Femur (tissue), 1 donor: ENCODE measurements at regions not wholly inside any gene's neighbourhood (a gene's known extent, or its start where the extent isn't known, plus 50 kb on each side); places are given as distances from the start of the nearest gene placed in this dataset.
"Not testable (repeated sequence)": the region's sequence is repeated elsewhere in the genome, so short reads cannot be mapped to it uniquely, and the experiment has no call there.

Experiments
- DNase-seq: peaks from one replicate; pipeline ENCODE4 v3.0.0-alpha.2; 2017

- DNase-seq, result no peak
These were observed 264.7 kb upstream of the ZRANB2 start for GRCh38 chr1:71345491-71345890.

DNA sequence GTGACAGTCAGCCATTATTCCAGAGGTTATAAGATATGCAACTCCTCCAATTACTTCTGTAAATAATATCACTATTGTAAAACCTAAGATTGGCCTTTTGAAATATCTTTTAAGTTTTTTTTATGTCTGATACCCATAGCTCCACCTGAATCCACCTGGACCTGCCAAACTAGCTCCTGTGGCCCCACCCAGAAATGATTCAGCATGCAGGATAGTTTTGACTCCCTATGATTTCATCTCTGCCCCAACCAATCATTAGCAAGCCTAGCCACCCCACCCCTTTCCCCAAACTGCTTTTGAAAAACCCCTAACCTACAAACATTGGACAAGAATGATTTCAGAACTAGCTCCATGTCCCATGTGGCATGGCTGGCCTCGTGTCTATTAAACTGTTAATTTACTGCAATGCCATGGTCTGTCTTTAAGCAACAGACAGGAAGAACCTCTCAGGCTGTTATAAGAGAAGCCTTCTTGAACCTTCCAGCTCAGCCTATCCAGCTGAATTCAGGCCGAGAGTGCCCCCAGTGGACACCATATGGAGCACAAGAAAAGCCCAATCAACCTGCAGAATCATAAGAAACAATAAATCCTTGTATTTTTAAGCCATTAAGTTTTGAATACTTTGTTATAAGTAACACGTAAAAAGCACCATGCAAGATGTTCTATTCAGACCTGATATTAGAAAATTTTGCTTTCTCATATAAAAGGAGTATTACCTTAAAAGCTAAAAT, 263.0 kb upstream of the ZRANB2 start:
- no peak for DNase-seq

DNA sequence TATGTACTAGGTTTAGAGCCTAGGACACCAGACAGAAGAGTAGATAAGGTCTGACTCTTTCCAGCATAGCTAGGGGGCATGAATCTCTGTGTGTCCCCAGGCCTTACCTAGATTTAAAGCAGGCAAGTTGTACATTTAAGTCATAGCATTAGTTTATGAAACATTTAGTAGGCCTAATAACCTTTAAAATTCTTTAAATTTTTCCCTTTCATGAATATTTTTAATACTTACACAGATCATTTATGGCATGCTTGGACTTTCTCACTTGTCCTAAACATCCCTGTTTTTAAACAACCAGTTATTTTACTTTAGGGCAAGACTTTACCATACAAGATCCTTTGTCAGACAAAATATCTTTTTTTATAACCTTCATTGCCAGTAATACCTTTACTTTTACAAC, 258.4 kb upstream of the ZRANB2 start:
- no peak for DNase-seq

GRCh38 chr1:71330991-71331390, 250.2 kb upstream of the ZRANB2 start:
- no peak for DNase-seq

- no peak for DNase-seq
These were observed 243.9 kb upstream of the ZRANB2 start for GRCh38 chr1:71324671-71325267.

- DNase-seq, result no peak
These were observed 231.7 kb upstream of the ZRANB2 start for GRCh38 chr1:71312545-71312944.

DNA sequence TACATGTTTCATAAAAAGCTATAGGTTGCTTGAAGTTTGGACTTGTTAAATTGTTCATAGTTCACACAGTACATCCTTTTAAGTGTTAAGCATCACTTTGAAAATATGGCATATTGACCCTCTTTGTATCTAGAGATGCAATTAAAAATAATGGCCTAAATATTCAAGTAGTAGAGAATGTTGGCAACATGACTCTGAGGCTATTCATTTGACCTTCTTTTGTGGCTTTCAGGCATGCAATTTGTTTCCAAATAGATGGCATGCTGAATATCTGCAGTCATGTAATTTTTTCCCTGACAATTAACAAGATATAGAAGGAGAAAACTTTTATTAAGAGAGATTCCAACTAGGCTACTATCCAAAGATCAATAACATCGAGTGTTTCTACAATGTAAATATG, 230.5 kb upstream of the ZRANB2 start:
- DNase-seq, result no peak

- DNase-seq, result peak; percentile 41
These were observed 226.6 kb upstream of the ZRANB2 start for GRCh38 chr1:71307451-71307850.

DNA sequence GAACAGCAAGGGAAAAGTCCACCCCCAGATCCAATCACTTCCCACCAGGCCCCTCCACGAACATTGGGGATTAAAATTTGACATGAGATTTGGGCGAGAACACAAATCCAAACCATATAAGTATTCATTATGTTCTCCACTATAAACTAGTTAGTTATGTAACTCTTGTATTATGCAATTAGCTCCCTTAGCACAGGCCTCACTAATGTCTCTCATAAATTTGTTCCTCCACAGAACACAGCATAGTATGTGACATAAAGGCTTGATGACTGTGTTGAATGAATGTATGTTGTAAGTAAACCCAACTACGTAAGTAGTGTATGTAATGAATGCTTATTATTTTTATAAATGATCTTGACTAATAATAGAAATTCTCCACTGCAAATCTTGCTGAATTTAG, 223.3 kb upstream of the ZRANB2 start:
- no peak for DNase-seq

- DNase-seq, result no peak
These were observed 222.8 kb upstream of the ZRANB2 start for GRCh38 chr1:71303617-71304041.

GRCh38 chr1:71298633-71299032, 217.8 kb upstream of the ZRANB2 start:
- no peak for DNase-seq

GRCh38 chr1:71296551-71297134, 215.8 kb upstream of the ZRANB2 start:
- no peak for DNase-seq

- no peak for DNase-seq
These were observed 214.5 kb upstream of the ZRANB2 start for GRCh38 chr1:71295350-71295749.

GRCh38 chr1:71294178-71294577, 213.3 kb upstream of the ZRANB2 start:
- no peak for DNase-seq

DNA sequence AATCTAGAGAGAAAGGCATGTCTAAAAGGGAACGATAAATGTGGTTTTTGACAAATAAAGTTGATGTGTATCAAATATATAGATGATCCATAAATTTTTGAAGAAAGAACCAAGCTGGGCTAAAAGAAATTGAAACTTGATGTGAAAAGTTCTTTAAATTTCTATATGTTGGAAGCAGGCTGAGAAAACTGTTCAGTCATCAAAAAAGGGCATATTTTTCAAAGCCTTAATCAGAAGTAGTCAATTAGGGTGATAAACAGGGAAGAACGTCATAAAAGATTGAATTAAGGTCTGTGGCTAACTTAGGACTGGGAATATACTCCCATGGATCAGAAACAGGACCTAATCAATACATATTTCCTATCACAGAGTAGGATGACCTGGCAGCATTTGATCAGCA, 211.4 kb upstream of the ZRANB2 start:
- DNase-seq, result no peak

GRCh38 chr1:71290506-71291237, 209.8 kb upstream of the ZRANB2 start:
- not testable (repeated sequence) for DNase-seq

DNA sequence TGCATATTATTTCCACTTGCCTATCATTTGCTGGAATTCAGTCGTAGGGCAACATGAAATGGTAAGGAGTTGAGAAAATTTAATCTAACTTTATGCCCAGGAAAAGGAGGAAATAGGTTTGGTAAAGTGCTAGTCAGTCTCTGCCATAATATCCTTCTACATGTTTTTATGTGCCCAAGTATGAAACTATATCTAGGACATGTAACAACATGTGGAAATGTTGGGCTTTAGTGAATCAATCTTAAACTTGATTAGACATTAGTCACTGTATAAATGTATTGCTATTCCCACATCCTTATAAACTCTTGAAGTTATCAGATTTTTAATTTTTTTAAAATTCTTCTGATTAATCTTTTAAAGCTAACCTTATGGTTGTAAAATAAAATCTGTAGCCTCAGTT, 204.7 kb upstream of the ZRANB2 start:
- DNase-seq, result no peak

GRCh38 chr1:71276466-71276865, 195.6 kb upstream of the ZRANB2 start:
- DNase-seq, result no peak

- DNase-seq, result no peak
These were observed 192.5 kb upstream of the ZRANB2 start for GRCh38 chr1:71273334-71273733.

- DNase-seq, result no peak
These were observed 189.6 kb upstream of the ZRANB2 start for GRCh38 chr1:71270394-71270915.

DNA sequence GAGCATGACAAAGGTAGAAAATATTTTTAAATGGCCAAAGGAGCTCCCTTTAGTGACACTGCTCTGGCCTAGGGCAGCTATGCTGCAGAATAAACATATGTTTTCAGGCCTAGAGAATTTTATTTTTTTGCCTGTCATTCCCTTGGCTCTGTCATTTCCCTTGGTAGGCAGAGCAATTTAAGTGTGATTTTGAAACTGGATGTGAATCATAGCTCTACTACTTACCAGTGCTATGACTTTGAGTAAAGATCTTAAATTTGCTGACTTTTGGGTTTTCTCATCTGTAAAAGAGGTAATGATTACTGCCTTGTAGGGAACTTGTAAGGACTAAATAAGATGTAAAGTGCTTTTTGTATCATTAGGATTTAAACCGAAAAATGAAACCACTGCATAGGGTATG, 189.0 kb upstream of the ZRANB2 start:
- no peak for DNase-seq

GRCh38 chr1:71269179-71269578, 188.3 kb upstream of the ZRANB2 start:
- no peak for DNase-seq

- no peak for DNase-seq
These were observed 186.4 kb upstream of the ZRANB2 start for GRCh38 chr1:71267220-71267619.

GRCh38 chr1:71264039-71264438, 183.2 kb upstream of the ZRANB2 start:
- DNase-seq, result no peak
